Mesenchymal stem cell (in vitro differentiated cells and primary cell): ENCODE measurements at regions not wholly inside any gene's neighbourhood (a gene's known extent, or its start where the extent isn't known, plus 50 kb on each side); places are given as distances from the start of the nearest gene placed in this dataset.
A peak's percentile ranks its signal among the peaks of the same experiment; 100 is the strongest.

ENCODE experiments used
- DNase-seq: peaks from one replicate; pipeline ENCODE4 v3.0.0-alpha.2; 2013
- H2AFZ ChIP-seq: one replicate; pipeline ENCODE4 v1.6.1; 2013; ENCODE audit warnings: low read depth, mild to moderate bottlenecking, control low read depth, inconsistent platforms, low read length, moderate library complexity
- H2AK5ac ChIP-seq: 2 replicates; pipeline ENCODE4 v1.6.1; 2013; ENCODE audit warnings: low read length, moderate library complexity, mild to moderate bottlenecking, inconsistent platforms; ENCODE audit not compliant: severe bottlenecking
- H2BK120ac ChIP-seq: one replicate; pipeline ENCODE4 v1.6.1; 2013; ENCODE audit warnings: low read depth, mild to moderate bottlenecking, inconsistent platforms, low read length, moderate library complexity
- H2BK12ac ChIP-seq, 2 experiments: one replicate each; pipeline ENCODE4 v1.6.1; 2013; ENCODE audit warnings: inconsistent platforms in 2 of 2, low read length in 2 of 2, mild to moderate bottlenecking in 2 of 2, moderate library complexity in 2 of 2, control low read depth in 1 of 2
- H2BK15ac ChIP-seq: one replicate; pipeline ENCODE4 v1.6.1; 2013; ENCODE audit warnings: mild to moderate bottlenecking, low read depth, inconsistent platforms; ENCODE audit not compliant: poor library complexity, severe bottlenecking
- H2BK5ac ChIP-seq: 2 replicates; pipeline ENCODE4 v1.6.1; 2013; ENCODE audit warnings: low read depth, mild to moderate bottlenecking, low read length, control low read depth, inconsistent platforms; ENCODE audit not compliant: poor library complexity, severe bottlenecking
- H3K14ac ChIP-seq, 2 experiments: one replicate each; pipeline ENCODE4 v1.6.1; 2013; ENCODE audit warnings: inconsistent platforms in 2 of 2, low read length in 2 of 2, control low read depth in 1 of 2, mild to moderate bottlenecking in 1 of 2, moderate library complexity in 1 of 2
- H3K18ac ChIP-seq, 2 experiments: one replicate each; pipeline ENCODE4 v1.6.1; 2013; ENCODE audit warnings: inconsistent platforms in 2 of 2, low read length in 2 of 2, control low read depth in 1 of 2, low read depth in 1 of 2, mild to moderate bottlenecking in 1 of 2
- H3K23ac ChIP-seq, 2 experiments: one replicate each; pipeline ENCODE4 v1.6.1; 2013; ENCODE audit warnings: inconsistent platforms in 2 of 2, low read length in 2 of 2, mild to moderate bottlenecking in 2 of 2, moderate library complexity in 2 of 2, control low read depth in 1 of 2
- H3K27ac ChIP-seq: 2 replicates; pipeline ENCODE4 v1.5.1; 2013; ENCODE audit warnings: mild to moderate bottlenecking, moderate library complexity, low read length, control low read depth, inconsistent platforms; ENCODE audit not compliant: poor library complexity, severe bottlenecking
- H3K27me3 ChIP-seq, 2 experiments: 2 replicates each; pipeline versions ENCODE4 v1.6.1 to v1.7.0; 2013; ENCODE audit warnings: low read length in 2 of 2, mild to moderate bottlenecking in 2 of 2, moderate library complexity in 2 of 2, control low read depth in 1 of 2, inconsistent platforms in 1 of 2; ENCODE audit not compliant: control insufficient read depth in 1 of 2, insufficient read depth in 1 of 2
- H3K36me3 ChIP-seq, 2 experiments: 2 replicates each; pipeline versions ENCODE4 v1.6.1 to v1.7.0; 2013; ENCODE audit warnings: low read length in 2 of 2, control low read depth in 1 of 2, inconsistent platforms in 1 of 2, low read depth in 1 of 2, mild to moderate bottlenecking in 1 of 2; ENCODE audit not compliant: insufficient read depth in 2 of 2, control insufficient read depth in 1 of 2
- H3K4ac ChIP-seq, 2 experiments: one replicate each; pipeline ENCODE4 v1.6.1; 2013; ENCODE audit warnings: inconsistent platforms in 2 of 2, low read length in 2 of 2, mild to moderate bottlenecking in 2 of 2, moderate library complexity in 2 of 2, control low read depth in 1 of 2, low read depth in 1 of 2
- H3K4me1 ChIP-seq: 2 replicates; pipeline ENCODE4 v1.6.1; 2013; ENCODE audit warnings: low read depth, low read length, control low read depth; ENCODE audit not compliant: control insufficient read depth, insufficient read depth
- H3K4me2 ChIP-seq: 2 replicates; pipeline ENCODE4 v1.6.1; 2013; ENCODE audit warnings: low read length, mild to moderate bottlenecking, inconsistent platforms; ENCODE audit not compliant: poor library complexity, severe bottlenecking
- H3K4me3 ChIP-seq, 2 experiments: 2 replicates each; pipeline versions ENCODE4 v1.5.1 to v1.7.0; 2013; ENCODE audit warnings: low read length in 2 of 2, mild to moderate bottlenecking in 2 of 2, control low read depth in 1 of 2, low read depth in 1 of 2; ENCODE audit not compliant: insufficient read depth in 1 of 2
- H3K79me1 ChIP-seq: replicated peaks from 2 replicates; pipeline ENCODE4 v1.6.1; 2013; ENCODE audit warnings: mild to moderate bottlenecking, control low read depth, low read length, inconsistent platforms; ENCODE audit not compliant: poor library complexity, severe bottlenecking
- H3K9ac ChIP-seq: 2 replicates; pipeline ENCODE4 v1.7.0; 2013; ENCODE audit warnings: mild to moderate bottlenecking, low read length, moderate library complexity
- H3K9me3 ChIP-seq: 2 replicates; pipeline ENCODE4 v1.7.0; 2013; ENCODE audit warnings: mild to moderate bottlenecking, low read length; ENCODE audit not compliant: control insufficient read depth
- H4K8ac ChIP-seq: one replicate; pipeline ENCODE4 v1.6.1; 2013; ENCODE audit warnings: inconsistent platforms, mild to moderate bottlenecking, low read length, moderate library complexity
- H4K91ac ChIP-seq: one replicate; pipeline ENCODE4 v1.6.1; 2013; ENCODE audit warnings: mild to moderate bottlenecking, low read length, inconsistent platforms
- WGBS: methylation state at CpG from one replicate; pipeline ENCODE4 v1.1.7; 2013; ENCODE audit warnings: mixed read lengths; 5-methylcytosine and 5-hydroxymethylcytosine counted together

GRCh38 chr4:125191232-125191631 is 123.5 kb upstream of the FAT4 start:
- Histone ChIP-seq H3K79me1 (no peaks in the 10 kb centered on the region), H2BK15ac (no peak overlapping the region), H3K27ac (no peak overlapping the region), H2BK12ac (no peak overlapping the region), H3K9me3 (no peaks in the 10 kb centered on the region), H3K27me3 (no peaks in the 10 kb centered on the region), H2BK120ac (no peak overlapping the region), H3K18ac (no peak overlapping the region), H2AFZ (no peak overlapping the region), H2AK5ac (no peak overlapping the region), H4K8ac (no peak overlapping the region), H3K4me3 (no peak overlapping the region), H3K4me1 (no peaks in the 10 kb centered on the region), H3K9ac (no peak overlapping the region), H3K4ac (no peak overlapping the region), H3K23ac (no peak overlapping the region), H3K36me3 (no peaks in the 10 kb centered on the region), H4K91ac (no peak overlapping the region), H2BK5ac (no peak overlapping the region), H3K4me2 (no peak overlapping the region), H3K14ac (no peak overlapping the region)
- WGBS = 90% methylated on average over 3 of the region's 3 CpGs
- no peak for DNase-seq

DNA sequence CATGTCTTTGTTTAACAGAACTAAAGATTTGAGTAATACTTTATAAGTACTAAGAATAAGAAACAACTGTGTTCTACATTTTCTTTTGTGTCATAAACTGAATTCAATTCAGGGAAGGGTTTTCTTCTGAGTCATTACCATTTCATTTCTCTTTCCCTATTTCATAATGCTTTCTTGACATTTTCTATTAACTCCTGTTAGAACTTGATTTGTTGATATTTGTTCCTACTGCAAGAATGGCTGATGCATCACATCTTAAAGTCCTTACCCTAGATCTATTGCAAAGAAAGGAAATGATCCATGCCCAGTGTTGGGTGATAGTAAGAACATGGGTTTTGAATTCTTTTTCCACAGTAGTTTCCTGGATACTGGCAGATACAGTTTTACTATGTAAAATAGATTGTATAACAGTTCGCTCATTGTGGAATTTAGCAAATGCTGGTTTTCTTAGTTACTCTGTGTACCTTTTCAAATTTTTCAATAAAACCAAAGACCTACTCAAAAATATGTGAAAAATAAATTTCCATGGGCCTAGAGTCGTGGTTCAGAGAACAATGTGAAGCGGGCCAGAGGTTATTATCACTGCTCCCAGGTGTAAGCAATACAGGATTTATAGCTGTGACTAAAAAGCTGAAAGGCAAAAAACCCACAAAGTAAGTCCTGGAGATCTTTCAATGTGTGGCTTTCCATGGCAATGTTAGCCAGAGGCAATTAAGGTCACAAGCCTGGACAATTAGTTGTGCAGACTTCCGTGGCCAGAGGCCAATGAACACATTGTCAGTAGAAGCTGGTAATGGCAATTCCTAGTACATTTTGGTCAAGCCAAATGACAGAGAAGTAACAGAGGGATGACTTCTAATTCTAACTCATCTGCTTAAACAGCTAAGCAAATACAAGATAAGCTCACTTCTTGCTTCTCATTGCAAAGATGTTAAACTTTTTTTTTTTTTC is 127.3 kb upstream of the FAT4 start:
- H3K4ac ChIP-seq = no peak overlapping the region
- H3K27ac ChIP-seq = no peak overlapping the region
- H2AFZ ChIP-seq = no peak overlapping the region
- no peak overlapping the region for H4K8ac ChIP-seq
- H2BK5ac ChIP-seq = no peak overlapping the region
- H3K4me2 ChIP-seq = no peak overlapping the region
- DNase-seq = peak; percentile 44
- H3K79me1 ChIP-seq = no peaks in the 10 kb centered on the region
- no peaks in the 10 kb centered on the region for H3K27me3 ChIP-seq
- no peak overlapping the region for H2AK5ac ChIP-seq
- 88% methylated on average over 4 of the region's 4 CpGs for WGBS
- no peak overlapping the region for H3K18ac ChIP-seq
- no peak overlapping the region for H3K14ac ChIP-seq
- H3K9me3 ChIP-seq = no peaks in the 10 kb centered on the region
- H4K91ac ChIP-seq = no peak overlapping the region
- no peak overlapping the region for H3K23ac ChIP-seq
- no peak overlapping the region for H3K9ac ChIP-seq
- H3K36me3 ChIP-seq = no peaks in the 10 kb centered on the region
- no peak overlapping the region for H3K4me3 ChIP-seq
- H2BK12ac ChIP-seq = no peak overlapping the region
- no peak overlapping the region for H2BK15ac ChIP-seq
- H3K4me1 ChIP-seq = no peaks in the 10 kb centered on the region
- H2BK120ac ChIP-seq = no peak overlapping the region

DNA sequence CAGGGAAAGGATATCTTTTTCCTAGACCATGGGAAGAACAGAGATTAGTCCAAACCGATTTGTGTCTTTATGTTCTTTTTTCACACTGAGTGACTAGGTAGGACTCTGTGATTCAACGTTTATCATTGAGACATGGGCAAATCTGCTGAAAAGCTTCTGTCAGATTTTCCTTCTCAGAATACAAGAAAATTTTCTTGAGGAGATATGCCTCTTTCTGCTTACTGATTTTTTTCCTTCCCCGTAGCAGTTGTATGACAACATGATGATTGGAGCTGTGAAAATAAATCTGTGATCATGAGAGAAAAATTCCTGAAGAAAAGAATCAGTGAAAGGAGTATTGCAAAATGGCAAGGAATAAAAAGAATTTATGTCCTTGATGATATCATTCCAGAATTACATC is 130.6 kb upstream of the FAT4 start:
- Histone ChIP-seq H3K4me1 (no peaks in the 10 kb centered on the region), H3K9me3 (no peaks in the 10 kb centered on the region)
- 94% methylated on average over 3 of the region's 3 CpGs for WGBS

DNA sequence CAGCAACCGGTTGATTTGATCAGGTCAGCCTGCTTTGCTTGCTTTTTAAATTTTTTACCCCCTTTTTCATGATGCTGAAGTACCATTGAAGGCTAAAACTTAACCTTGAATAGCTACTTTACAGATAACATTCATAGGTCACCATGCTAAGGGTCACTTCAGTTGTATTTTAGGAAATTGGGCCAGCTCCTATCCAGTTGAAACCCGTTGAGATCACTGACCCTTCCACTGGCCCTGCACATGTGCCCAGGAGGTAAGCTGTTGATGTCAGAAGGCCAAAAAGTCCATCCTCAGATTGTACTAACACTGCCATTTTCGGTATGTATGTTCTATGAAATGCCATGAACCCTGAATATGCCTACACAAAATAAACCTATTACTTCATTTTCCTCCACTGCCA is 133.0 kb upstream of the FAT4 start:
- no peaks in the 10 kb centered on the region for H3K36me3 ChIP-seq
- no peak overlapping the region for H3K4ac ChIP-seq
- H2BK5ac ChIP-seq = no peak overlapping the region
- no peak overlapping the region for H2AK5ac ChIP-seq
- no peak overlapping the region for H2AFZ ChIP-seq
- H2BK120ac ChIP-seq = no peak overlapping the region
- H4K91ac ChIP-seq = no peak overlapping the region
- no peaks in the 10 kb centered on the region for H3K4me1 ChIP-seq
- H3K4me2 ChIP-seq = no peak overlapping the region
- no peaks in the 10 kb centered on the region for H3K27me3 ChIP-seq
- no peaks in the 10 kb centered on the region for H3K79me1 ChIP-seq
- no peak overlapping the region for H2BK12ac ChIP-seq
- H3K18ac ChIP-seq = no peak overlapping the region
- DNase-seq = no peak
- whole genome bisulfite sequencing = 86% methylated on average over 3 of the region's 3 CpGs
- H4K8ac ChIP-seq = no peak overlapping the region
- H3K9ac ChIP-seq = no peak overlapping the region
- no peaks in the 10 kb centered on the region for H3K9me3 ChIP-seq
- H3K23ac ChIP-seq = no peak overlapping the region
- H3K14ac ChIP-seq = no peak overlapping the region
- no peak overlapping the region for H2BK15ac ChIP-seq
- H3K27ac ChIP-seq = no peak overlapping the region
- H3K4me3 ChIP-seq = no peak overlapping the region

More for the DNA sequence above, 130.6 kb upstream of the FAT4 start:
- no peaks in the 10 kb centered on the region for H3K36me3 ChIP-seq
- no peak overlapping the region for H3K4me3 ChIP-seq
- H3K79me1 ChIP-seq = no peaks in the 10 kb centered on the region
- no peak overlapping the region for H2BK120ac ChIP-seq
- H2BK12ac ChIP-seq = no peak overlapping the region
- no peak overlapping the region for H3K23ac ChIP-seq
- no peak overlapping the region for H3K18ac ChIP-seq
- no peak overlapping the region for H3K9ac ChIP-seq
- H4K91ac ChIP-seq = no peak overlapping the region
- no peak overlapping the region for H3K27ac ChIP-seq
- H3K4me2 ChIP-seq = no peak overlapping the region
- no peak overlapping the region for H3K14ac ChIP-seq
- H2BK5ac ChIP-seq = no peak overlapping the region
- H3K4ac ChIP-seq = no peak overlapping the region
- no peak overlapping the region for H4K8ac ChIP-seq
- H2BK15ac ChIP-seq = no peak overlapping the region
- H2AFZ ChIP-seq = no peak overlapping the region
- DNase-seq = no peak
- no peaks in the 10 kb centered on the region for H3K27me3 ChIP-seq
- H2AK5ac ChIP-seq = no peak overlapping the region
